Endothelial cell of umbilical vein (primary cell): ENCODE measurements at regions not wholly inside any gene's neighbourhood (a gene's known extent, or its start where the extent isn't known, plus 50 kb on each side); places are given as distances from the start of the nearest gene placed in this dataset.

Experiments used
- BruUV-seq: library from RNA; stranded (reverse); fragments of 400-500 nt; replicated peaks from 2 replicates; lab custom pipeline; 2021; lab: Mats Ljungman, UMichigan
- CTCF ChIA-PET: fragments of 300-600, 350-600 bp; sonication (Branson Sonifier 250); formaldehyde crosslinking; loops from one replicate; lab custom pipeline; 2021; ENCODE audit warnings: antibody characterized with exemption, inconsistent platforms; lab: Charles Lee
- POLR2A ChIA-PET: fragments of 300-600, 350-600 bp; sonication (Branson Sonifier 250); formaldehyde crosslinking; loops from one replicate; lab custom pipeline; 2021; ENCODE audit warnings: antibody characterized with exemption, inconsistent platforms; lab: Charles Lee
- DNase-seq: peaks from one replicate; pipeline ENCODE4 v3.0.0-alpha.2; 2011; ENCODE audit warnings: low read depth, low spot score
- FAIRE-seq: peaks from 2 replicates; lab custom pipeline; 2011; peaks lifted over from hg19 to GRCh38; lab: Jason Lieb, UNC
- H2AFZ ChIP-seq: 2 replicates; pipeline ENCODE4 v1.6.0; 2012; ENCODE audit warnings: low read depth, low read length, control low read depth, inconsistent platforms
- H3K27ac ChIP-seq: 2 replicates; pipeline ENCODE4 v1.5.1; 2011; ENCODE audit warnings: low read depth, mild to moderate bottlenecking, control low read depth, low read length, moderate library complexity; ENCODE audit not compliant: insufficient read depth
- H3K27me3 ChIP-seq, 2 experiments: 2 replicates each; pipeline versions ENCODE4 v1.6.0 to v1.6.1; 2011; ENCODE audit warnings: low read length in 2 of 2, mixed read lengths in 1 of 2; ENCODE audit not compliant: control insufficient read depth in 2 of 2, insufficient read depth in 2 of 2
- H3K36me3 ChIP-seq, 2 experiments: 2 replicates in 1 of 2; 3 replicates in 1 of 2; pipeline ENCODE4 v1.5.1; 2011; ENCODE audit warnings: low read length in 2 of 2, mild to moderate bottlenecking in 1 of 2, moderate library complexity in 1 of 2; ENCODE audit not compliant: control insufficient read depth in 2 of 2, insufficient read depth in 2 of 2; ENCODE audit errors: extremely low read depth in 1 of 2
- H3K4me1 ChIP-seq: 3 replicates; pipeline ENCODE4 v1.5.1; 2011; ENCODE audit warnings: mild to moderate bottlenecking, low read length; ENCODE audit not compliant: control insufficient read depth, insufficient read depth; ENCODE audit errors: extremely low read depth
- H3K4me2 ChIP-seq: 2 replicates; pipeline ENCODE4 v1.6.1; 2011; ENCODE audit warnings: low read length, control low read depth, mixed read lengths; ENCODE audit not compliant: insufficient read depth
- H3K4me3 ChIP-seq, 3 experiments: fragments of 200-600 bp in 1 of 3; sonication (generic), shearing (Covaris generic) in 1 of 3; replicated peaks in 1 of 3; 2 replicates each; pipeline ENCODE4 v1.5.1; 2011 to 2016; ENCODE audit warnings: control low read depth in 3 of 3, low read length in 3 of 3, mild to moderate bottlenecking in 2 of 3, inconsistent platforms in 1 of 3, low read depth in 1 of 3, moderate library complexity in 1 of 3; ENCODE audit not compliant: insufficient read depth in 1 of 3
- H3K79me2 ChIP-seq: 2 replicates; pipeline ENCODE4 v1.6.0; 2012; ENCODE audit warnings: low read length, inconsistent platforms; ENCODE audit not compliant: control insufficient read depth, insufficient read depth
- H3K9ac ChIP-seq: replicated peaks from 2 replicates; pipeline ENCODE3; 2011; ENCODE audit warnings: low read length, control low read depth; ENCODE audit not compliant: insufficient read depth; ENCODE audit errors: extremely low read depth
- H3K9me1 ChIP-seq: replicated peaks from 3 replicates; pipeline ENCODE4 v1.6.0; 2011; ENCODE audit warnings: mild to moderate bottlenecking, low read length; ENCODE audit not compliant: control insufficient read depth, insufficient read depth; ENCODE audit errors: extremely low read depth
- H3K9me3 ChIP-seq: replicated peaks from 2 replicates; pipeline ENCODE4 v1.5.1; 2012; ENCODE audit warnings: low read length, inconsistent platforms; ENCODE audit not compliant: control insufficient read depth, insufficient read depth
- H4K20me1 ChIP-seq: replicated peaks from 2 replicates; pipeline ENCODE3; 2011; ENCODE audit warnings: mild to moderate bottlenecking, low read length; ENCODE audit not compliant: control insufficient read depth, insufficient read depth; ENCODE audit errors: extremely low read depth
- EZH2 ChIP-seq: IDR thresholded peaks from 2 replicates; pipeline ENCODE4 v1.6.1; 2012; ENCODE audit warnings: borderline replicate concordance, low read depth, mild to moderate bottlenecking, moderate library complexity, low read length, inconsistent platforms; ENCODE audit not compliant: severe bottlenecking
- FOS ChIP-seq: IDR thresholded peaks from 2 replicates; pipeline ENCODE4 v1.6.1; 2011; ENCODE audit warnings: mild to moderate bottlenecking, low read length, moderate library complexity, borderline replicate concordance; ENCODE audit not compliant: insufficient read depth
- GATA2 ChIP-seq: IDR thresholded peaks from 2 replicates; pipeline ENCODE4 v1.7.0; 2011; ENCODE audit warnings: low read depth, mild to moderate bottlenecking, moderate library complexity, mixed read lengths, low read length; ENCODE audit not compliant: insufficient read length, insufficient read depth
- JUN ChIP-seq: IDR thresholded peaks from 2 replicates; pipeline ENCODE4 v1.6.1; 2011; ENCODE audit warnings: borderline replicate concordance, low read depth; ENCODE audit not compliant: insufficient read length, insufficient read depth
- MAX ChIP-seq: IDR thresholded peaks from 2 replicates; pipeline ENCODE4 v1.6.1; 2011; ENCODE audit not compliant: insufficient read depth, insufficient read length
- MYC ChIP-seq: IDR thresholded peaks from one replicate; pipeline ENCODE4 v1.6.1; 2011; ENCODE audit warnings: mild to moderate bottlenecking, low read depth, low read length
- POLR2A ChIP-seq: IDR thresholded peaks from 2 replicates; pipeline ENCODE4 v1.6.1; 2012; ENCODE audit warnings: low read depth, mild to moderate bottlenecking, control low read depth, low read length
- POLR2AphosphoS5 ChIP-seq: IDR thresholded peaks from 2 replicates; pipeline ENCODE4 v1.6.1; 2012; ENCODE audit warnings: low read depth, mild to moderate bottlenecking, control low read depth, low read length, moderate library complexity; ENCODE audit not compliant: insufficient read depth
- dilution Hi-C: fragments of 300-500 bp; cut with MboI; formaldehyde crosslinking; loops from one replicate; pipeline ENCODE4 v1.15.0; 2019; ENCODE audit warnings: low sequenced_read_pairs; ENCODE audit not compliant: extremely low pct_ligation_motif_present
- intact Hi-C: fragments of 100-400 bp; cut with micrococcal nuclease; formaldehyde crosslinking; loops from one replicate; pipeline ENCODE4 v1.10.0; 2022
- TF ChIP-seq, protein P1 (sequence below), 2 donors: IDR thresholded peaks; 1 replicate in 1 of 2; 2 replicates in 1 of 2; pipeline ENCODE4 v1.5.1; 2011; ENCODE audit warnings: low read length in 2 of 2, mild to moderate bottlenecking in 2 of 2, moderate library complexity in 2 of 2, control low read depth in 1 of 2, inconsistent platforms in 1 of 2, low read depth in 1 of 2; ENCODE audit not compliant: insufficient read depth in 1 of 2; ENCODE audit errors: extremely low read depth in 1 of 2

DNA sequence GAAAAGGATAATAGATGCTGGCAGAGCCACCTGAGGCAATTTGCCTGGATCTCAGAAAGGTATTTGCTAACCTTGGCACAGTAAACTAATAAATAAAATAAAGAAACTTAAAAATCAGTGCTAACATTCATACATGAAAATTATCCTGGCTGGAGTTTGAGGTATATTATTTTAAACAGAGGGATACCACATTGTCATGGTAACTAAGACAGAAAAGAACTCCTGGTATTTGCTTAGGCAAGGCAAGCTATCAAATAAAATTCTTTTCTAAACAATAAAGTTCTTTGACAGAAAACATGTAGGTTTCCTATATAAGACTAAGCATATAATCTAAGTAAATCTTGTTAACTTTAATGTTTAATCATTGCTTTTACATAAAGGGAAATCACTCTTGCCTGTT is 218.8 kb downstream of the MAGEB17 start:
- H3K9me3 ChIP-seq: no peaks in the 10 kb centered on the region
- FAIRE-seq (no peak), DNase-seq (no peak)
- POLR2A ChIA-PET: no interaction called here
- H3K4me3 ChIP-seq: no peak overlapping the region
- no peak overlapping the region for H3K27ac ChIP-seq
- H3K27me3 ChIP-seq: peaks cover 0 to 2% of the 10 kb centered on the region in 2 experiments
- BruUV-seq: no TSS peak
- TF ChIP-seq JUN (no peak), EZH2 (no peak), POLR2A (no peak), POLR2AphosphoS5 (no peak), GATA2 (no peak), MAX (no peak), MYC (no peak), FOS (no peak)
- TF ChIP-seq, protein P1, sequence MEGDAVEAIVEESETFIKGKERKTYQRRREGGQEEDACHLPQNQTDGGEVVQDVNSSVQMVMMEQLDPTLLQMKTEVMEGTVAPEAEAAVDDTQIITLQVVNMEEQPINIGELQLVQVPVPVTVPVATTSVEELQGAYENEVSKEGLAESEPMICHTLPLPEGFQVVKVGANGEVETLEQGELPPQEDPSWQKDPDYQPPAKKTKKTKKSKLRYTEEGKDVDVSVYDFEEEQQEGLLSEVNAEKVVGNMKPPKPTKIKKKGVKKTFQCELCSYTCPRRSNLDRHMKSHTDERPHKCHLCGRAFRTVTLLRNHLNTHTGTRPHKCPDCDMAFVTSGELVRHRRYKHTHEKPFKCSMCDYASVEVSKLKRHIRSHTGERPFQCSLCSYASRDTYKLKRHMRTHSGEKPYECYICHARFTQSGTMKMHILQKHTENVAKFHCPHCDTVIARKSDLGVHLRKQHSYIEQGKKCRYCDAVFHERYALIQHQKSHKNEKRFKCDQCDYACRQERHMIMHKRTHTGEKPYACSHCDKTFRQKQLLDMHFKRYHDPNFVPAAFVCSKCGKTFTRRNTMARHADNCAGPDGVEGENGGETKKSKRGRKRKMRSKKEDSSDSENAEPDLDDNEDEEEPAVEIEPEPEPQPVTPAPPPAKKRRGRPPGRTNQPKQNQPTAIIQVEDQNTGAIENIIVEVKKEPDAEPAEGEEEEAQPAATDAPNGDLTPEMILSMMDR (IDR thresholded peaks at IDR 0.05; ENCODE audit: extremely low read depth in 1 of 2, insufficient read depth in 1 of 2, low read depth in 1 of 2, low read length in 2 of 2): no peak
- dilution Hi-C loops: no loop called here
- no peaks in the 10 kb centered on the region for H3K9me1 ChIP-seq
- CTCF ChIA-PET: no interaction called here
- H3K9ac ChIP-seq: no peak overlapping the region
- no peak overlapping the region for H3K4me2 ChIP-seq
- H3K36me3 ChIP-seq: no peaks in the 10 kb centered on the region
- intact Hi-C loops: no loop called here
- H2AFZ ChIP-seq: no peak overlapping the region
- no peaks in the 10 kb centered on the region for H3K79me2 ChIP-seq
- H4K20me1 ChIP-seq: no peaks in the 10 kb centered on the region
- H3K4me1 ChIP-seq: no peaks in the 10 kb centered on the region
